Body of pancreas (tissue), 4 donors: ENCODE measurements at regions not wholly inside any gene's neighbourhood (a gene's known extent, or its start where the extent isn't known, plus 50 kb on each side); places are given as distances from the start of the nearest gene placed in this dataset.

ENCODE experiments used
- POLR2A ChIP-seq, 3 donors: fragments of 450-650 bp; IDR thresholded peaks; one replicate each; pipeline ENCODE4 v1.6.1; 2016; ENCODE audit warnings: antibody characterized with exemption in 3 of 3, mild to moderate bottlenecking in 2 of 3
- TF ChIP-seq, protein P1 (sequence below), 7 experiments: fragments of 450-650 bp in 4 of 7; fragments of 200-600 bp in 3 of 7; sonication (generic) in 3 of 7; IDR thresholded peaks; one replicate each; pipeline ENCODE4 v1.5.1; 2016 to 2019; ENCODE audit warnings: antibody characterized with exemption in 7 of 7

DNA sequence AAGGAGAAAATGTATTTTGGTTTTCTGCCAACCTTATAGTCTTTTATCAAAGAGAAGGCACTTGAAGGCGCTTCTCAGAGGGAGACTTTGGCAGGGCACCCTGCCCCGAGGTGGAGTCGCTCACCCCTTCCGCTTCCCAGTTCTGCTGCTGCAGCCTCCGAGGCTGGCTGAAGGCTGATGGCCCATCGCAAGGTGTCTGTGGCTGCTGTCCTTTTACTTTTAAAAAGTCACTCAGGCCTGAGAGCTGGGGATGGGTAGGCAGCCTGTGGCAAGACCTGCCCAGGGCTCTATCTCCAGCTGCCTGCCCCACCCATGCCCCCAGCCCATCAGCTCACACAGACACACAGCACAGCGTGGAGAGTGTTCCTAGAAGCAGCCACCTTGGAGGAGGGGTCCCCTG is 206.6 kb upstream of the CST7 start:
- TF ChIP-seq, protein P1, sequence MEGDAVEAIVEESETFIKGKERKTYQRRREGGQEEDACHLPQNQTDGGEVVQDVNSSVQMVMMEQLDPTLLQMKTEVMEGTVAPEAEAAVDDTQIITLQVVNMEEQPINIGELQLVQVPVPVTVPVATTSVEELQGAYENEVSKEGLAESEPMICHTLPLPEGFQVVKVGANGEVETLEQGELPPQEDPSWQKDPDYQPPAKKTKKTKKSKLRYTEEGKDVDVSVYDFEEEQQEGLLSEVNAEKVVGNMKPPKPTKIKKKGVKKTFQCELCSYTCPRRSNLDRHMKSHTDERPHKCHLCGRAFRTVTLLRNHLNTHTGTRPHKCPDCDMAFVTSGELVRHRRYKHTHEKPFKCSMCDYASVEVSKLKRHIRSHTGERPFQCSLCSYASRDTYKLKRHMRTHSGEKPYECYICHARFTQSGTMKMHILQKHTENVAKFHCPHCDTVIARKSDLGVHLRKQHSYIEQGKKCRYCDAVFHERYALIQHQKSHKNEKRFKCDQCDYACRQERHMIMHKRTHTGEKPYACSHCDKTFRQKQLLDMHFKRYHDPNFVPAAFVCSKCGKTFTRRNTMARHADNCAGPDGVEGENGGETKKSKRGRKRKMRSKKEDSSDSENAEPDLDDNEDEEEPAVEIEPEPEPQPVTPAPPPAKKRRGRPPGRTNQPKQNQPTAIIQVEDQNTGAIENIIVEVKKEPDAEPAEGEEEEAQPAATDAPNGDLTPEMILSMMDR (IDR thresholded peaks at IDR 0.05), result no peak
- TF ChIP-seq POLR2A (IDR thresholded peaks at IDR 0.05), result no peak
